ENCODE measurements at regions not wholly inside any gene's neighbourhood (a gene's known extent, or its start where the extent isn't known, plus 50 kb on each side); places are given as distances from the start of the nearest gene placed in this dataset.

GRCh38 chr10:44243851-44244510 lies 140.9 kb downstream of the CXCL12 start:
- H3K27ac ChIP-seq (ENCODE audit: low read depth, low read length): no peak overlapping the region
- peaks cover 7% of the 10 kb centered on the region for H3K27me3 ChIP-seq (ENCODE audit: insufficient read depth, low read length)
- POLR2A ChIA-PET: no interaction called here
- RAD21 ChIA-PET (ENCODE audit: low non-redundant PET in 1 of 2, low total read pairs in 2 of 2, uncharacterized antibody in 2 of 2, unreplicated experiment in 2 of 2): no interaction called here
- H2AFZ ChIP-seq (ENCODE audit: low read depth, low read length, poor library complexity, severe bottlenecking): no peak overlapping the region
- DNase-seq (ENCODE audit: low read depth, low spot score) (no peak), ATAC-seq (no peak)
- TF ChIP-seq FOSL1 (IDR thresholded peaks at IDR 0.05; ENCODE audit: low read depth) (no peak), POLR2AphosphoS5 (IDR thresholded peaks at IDR 0.05; ENCODE audit: low read depth, low read length) (no peak), JUND (IDR thresholded peaks at IDR 0.05) (no peak), CEBPB (IDR thresholded peaks at IDR 0.05; ENCODE audit: low read depth) (no peak)
- TF ChIP-seq, protein P1, sequence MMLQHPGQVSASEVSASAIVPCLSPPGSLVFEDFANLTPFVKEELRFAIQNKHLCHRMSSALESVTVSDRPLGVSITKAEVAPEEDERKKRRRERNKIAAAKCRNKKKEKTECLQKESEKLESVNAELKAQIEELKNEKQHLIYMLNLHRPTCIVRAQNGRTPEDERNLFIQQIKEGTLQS (IDR thresholded peaks at IDR 0.05): no peak
- TF ChIP-seq, protein P2, sequence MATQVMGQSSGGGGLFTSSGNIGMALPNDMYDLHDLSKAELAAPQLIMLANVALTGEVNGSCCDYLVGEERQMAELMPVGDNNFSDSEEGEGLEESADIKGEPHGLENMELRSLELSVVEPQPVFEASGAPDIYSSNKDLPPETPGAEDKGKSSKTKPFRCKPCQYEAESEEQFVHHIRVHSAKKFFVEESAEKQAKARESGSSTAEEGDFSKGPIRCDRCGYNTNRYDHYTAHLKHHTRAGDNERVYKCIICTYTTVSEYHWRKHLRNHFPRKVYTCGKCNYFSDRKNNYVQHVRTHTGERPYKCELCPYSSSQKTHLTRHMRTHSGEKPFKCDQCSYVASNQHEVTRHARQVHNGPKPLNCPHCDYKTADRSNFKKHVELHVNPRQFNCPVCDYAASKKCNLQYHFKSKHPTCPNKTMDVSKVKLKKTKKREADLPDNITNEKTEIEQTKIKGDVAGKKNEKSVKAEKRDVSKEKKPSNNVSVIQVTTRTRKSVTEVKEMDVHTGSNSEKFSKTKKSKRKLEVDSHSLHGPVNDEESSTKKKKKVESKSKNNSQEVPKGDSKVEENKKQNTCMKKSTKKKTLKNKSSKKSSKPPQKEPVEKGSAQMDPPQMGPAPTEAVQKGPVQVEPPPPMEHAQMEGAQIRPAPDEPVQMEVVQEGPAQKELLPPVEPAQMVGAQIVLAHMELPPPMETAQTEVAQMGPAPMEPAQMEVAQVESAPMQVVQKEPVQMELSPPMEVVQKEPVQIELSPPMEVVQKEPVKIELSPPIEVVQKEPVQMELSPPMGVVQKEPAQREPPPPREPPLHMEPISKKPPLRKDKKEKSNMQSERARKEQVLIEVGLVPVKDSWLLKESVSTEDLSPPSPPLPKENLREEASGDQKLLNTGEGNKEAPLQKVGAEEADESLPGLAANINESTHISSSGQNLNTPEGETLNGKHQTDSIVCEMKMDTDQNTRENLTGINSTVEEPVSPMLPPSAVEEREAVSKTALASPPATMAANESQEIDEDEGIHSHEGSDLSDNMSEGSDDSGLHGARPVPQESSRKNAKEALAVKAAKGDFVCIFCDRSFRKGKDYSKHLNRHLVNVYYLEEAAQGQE (IDR thresholded peaks at IDR 0.05; ENCODE audit: low read depth): no peak
- no peaks in the 10 kb centered on the region for H3K9me2 ChIP-seq (ENCODE audit: insufficient read depth)
- H4K20me1 ChIP-seq (ENCODE audit: insufficient read depth): no peaks in the 10 kb centered on the region
- H3K4me3 ChIP-seq (replicated peaks in 1 of 2; ENCODE audit: low read depth in 1 of 2, low read length in 2 of 2): no peak overlapping the region
- H3K4me1 ChIP-seq (ENCODE audit: control insufficient read depth in 1 of 2, insufficient read depth in 2 of 2, low read length in 2 of 2): no peaks in the 10 kb centered on the region
- H3K4me2 ChIP-seq (ENCODE audit: low read length): no peak overlapping the region
- H3K9ac ChIP-seq (ENCODE audit: low read length): no peak overlapping the region
- intact Hi-C loops (cut with micrococcal nuclease): no loop called here
- H3K9me3 ChIP-seq (ENCODE audit: control insufficient read depth in 1 of 2, insufficient read depth in 1 of 2, low read depth in 1 of 2, low read length in 2 of 2): no peaks in the 10 kb centered on the region
- BruUV-seq (replicated peaks): no TSS peak
- no peaks in the 10 kb centered on the region for H3K36me3 ChIP-seq (ENCODE audit: control insufficient read depth in 1 of 2, insufficient read depth in 2 of 2, low read length in 2 of 2)
- H3K79me2 ChIP-seq (ENCODE audit: insufficient read depth, low read length): no peaks in the 10 kb centered on the region
- CTCF ChIA-PET: no interaction called here

- no peak for DNase-seq (ENCODE audit: low read depth, low spot score)
- Histone ChIP-seq H3K79me2 (ENCODE audit: insufficient read depth, low read length) (no peaks in the 10 kb centered on the region), H3K9me3 (ENCODE audit: control insufficient read depth in 1 of 2, insufficient read depth in 1 of 2, low read depth in 1 of 2, low read length in 2 of 2) (no peaks in the 10 kb centered on the region), H2AFZ (ENCODE audit: low read depth, low read length, poor library complexity, severe bottlenecking) (no peak overlapping the region), H3K27ac (ENCODE audit: low read depth, low read length) (no peak overlapping the region), H3K36me3 (ENCODE audit: control insufficient read depth in 1 of 2, insufficient read depth in 2 of 2, low read length in 2 of 2) (no peaks in the 10 kb centered on the region), H3K4me3 (replicated peaks in 1 of 2; ENCODE audit: low read depth in 1 of 2, low read length in 2 of 2) (no peak overlapping the region), H4K20me1 (ENCODE audit: insufficient read depth) (no peaks in the 10 kb centered on the region), H3K9ac (ENCODE audit: low read length) (no peak overlapping the region), H3K4me2 (ENCODE audit: low read length) (no peak overlapping the region), H3K4me1 (ENCODE audit: control insufficient read depth in 1 of 2, insufficient read depth in 2 of 2, low read length in 2 of 2) (no peaks in the 10 kb centered on the region), H3K9me2 (ENCODE audit: insufficient read depth) (no peaks in the 10 kb centered on the region), H3K27me3 (ENCODE audit: insufficient read depth, low read length) (peaks cover 7% of the 10 kb centered on the region)
- ChIA-PET CTCF (no interaction called here), RAD21 (ENCODE audit: low non-redundant PET in 1 of 2, low total read pairs in 2 of 2, uncharacterized antibody in 2 of 2, unreplicated experiment in 2 of 2) (no interaction called here), POLR2A (no interaction called here)
- intact Hi-C loops (cut with micrococcal nuclease): no loop called here
- no peak for TF ChIP-seq MAX (IDR thresholded peaks at IDR 0.05)
- TF ChIP-seq ZFX (IDR thresholded peaks at IDR 0.05): no peak
- BruUV-seq (replicated peaks): no TSS peak
- ATAC-seq: no peak
Measured at GRCh38 chr10:44242826-44243225, 142.1 kb downstream of the CXCL12 start.

Measured in HCT116 (cell line).